HG03039 (cell line): ENCODE measurements at regions not wholly inside any gene's neighbourhood (a gene's known extent, or its start where the extent isn't known, plus 50 kb on each side); places are given as distances from the start of the nearest gene placed in this dataset.

ENCODE experiments used
- ATAC-seq: cut with Tn5 transposase; IDR thresholded peaks from one replicate; pipeline ENCODE4 v1.9.1; 2021; ENCODE audit warnings: mild to moderate bottlenecking, moderate library complexity; ENCODE audit not compliant: unreplicated experiment

DNA sequence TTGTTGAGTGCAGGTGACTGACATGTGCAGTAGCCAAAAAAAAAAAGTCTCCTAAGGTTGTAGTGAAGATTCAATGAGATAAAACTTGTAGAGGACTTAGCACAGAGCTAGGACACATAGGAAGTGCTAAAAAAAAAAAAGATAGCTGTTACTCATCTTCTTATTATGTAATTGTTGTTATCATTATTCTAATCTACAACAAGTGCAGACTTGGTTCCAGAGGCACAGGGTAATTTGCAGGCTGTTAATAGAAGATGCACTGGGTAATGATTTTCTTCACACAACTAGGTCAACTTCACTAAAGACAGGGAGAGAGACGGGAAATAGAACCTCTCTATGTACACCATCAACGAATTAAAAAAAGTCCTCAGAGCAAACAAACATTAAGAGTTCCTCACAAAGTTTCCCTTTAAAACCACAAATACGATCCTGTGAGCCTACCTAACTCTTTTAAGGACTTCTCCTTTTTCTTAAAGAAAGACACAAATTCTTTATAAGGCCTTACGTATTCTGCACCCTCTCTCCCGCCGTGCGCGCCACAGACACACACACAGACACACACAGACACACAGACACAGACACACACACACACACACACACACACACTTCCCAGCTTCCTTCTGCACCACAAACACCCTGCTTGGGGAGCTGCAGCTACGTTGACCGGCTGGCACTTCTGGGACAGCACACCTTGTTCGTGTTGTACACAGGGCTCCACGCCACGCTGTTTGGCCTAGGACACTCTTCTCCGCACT is 49.8 kb upstream of the GADD45A start:
- ATAC-seq = no peak
